Thymus (tissue), 11 donors: ENCODE measurements at regions not wholly inside any gene's neighbourhood (a gene's known extent, or its start where the extent isn't known, plus 50 kb on each side); places are given as distances from the start of the nearest gene placed in this dataset.
"Not testable (repeated sequence)": the region's sequence is repeated elsewhere in the genome, so short reads cannot be mapped to it uniquely, and the experiment has no call there.

Source experiments
- DNase-seq, 9 donors: peaks; one replicate each; pipeline ENCODE4 v3.0.0-alpha.2; 2013; ENCODE audit warnings: low spot score in 9 of 9, low read depth in 6 of 9, missing footprints in 1 of 9
- H3K27ac ChIP-seq, 2 donors: one replicate each; pipeline ENCODE4 v1.5.1; 2013; ENCODE audit warnings: control low read depth in 1 of 2, low read depth in 1 of 2, low read length in 1 of 2, mild to moderate bottlenecking in 1 of 2, moderate library complexity in 1 of 2
- H3K27me3 ChIP-seq, 2 donors: one replicate each; pipeline ENCODE4 v1.5.1; 2013; ENCODE audit warnings: low read length in 1 of 2; ENCODE audit not compliant: control insufficient read depth in 2 of 2, insufficient read depth in 1 of 2
- H3K36me3 ChIP-seq, 2 donors: one replicate each; pipeline ENCODE4 v1.5.1; 2013; ENCODE audit warnings: low read length in 1 of 2, mild to moderate bottlenecking in 1 of 2, moderate library complexity in 1 of 2; ENCODE audit not compliant: control insufficient read depth in 2 of 2, insufficient read depth in 2 of 2
- H3K4me1 ChIP-seq, 2 donors: one replicate each; pipeline ENCODE4 v1.5.1; 2013; ENCODE audit warnings: low read length in 2 of 2; ENCODE audit not compliant: control insufficient read depth in 2 of 2, insufficient read depth in 2 of 2
- H3K4me3 ChIP-seq, 2 donors: one replicate each; pipeline ENCODE4 v1.5.1; 2013; ENCODE audit warnings: low read length in 2 of 2, control low read depth in 1 of 2, mild to moderate bottlenecking in 1 of 2
- H3K9me3 ChIP-seq, 2 donors: one replicate each; pipeline ENCODE4 v1.5.1; 2013; ENCODE audit warnings: low read length in 1 of 2, mild to moderate bottlenecking in 1 of 2; ENCODE audit not compliant: control insufficient read depth in 2 of 2, insufficient read depth in 1 of 2
- WGBS: extraction: QIAGEN DNeasy Blood & Tissue Kit; methylation state at CpG from one replicate; pipeline ENCODE4 v1.1.7; 2013; 5-methylcytosine and 5-hydroxymethylcytosine counted together
- donor health status: healthy.

GRCh38 chr15:66885281-66885915 lies 180.0 kb upstream of the SMAD3 start:
- no peaks in the 10 kb centered on the region for H3K9me3 ChIP-seq
- DNase-seq = no peak
- H3K27me3 ChIP-seq = peaks cover 0 to 4% of the 10 kb centered on the region in 2 donors
- H3K4me3 ChIP-seq = no peak overlapping the region
- H3K27ac ChIP-seq = no peak overlapping the region
- 86% methylated on average over 5 of the region's 5 CpGs for WGBS
- no peaks in the 10 kb centered on the region for H3K4me1 ChIP-seq
- H3K36me3 ChIP-seq = no peaks in the 10 kb centered on the region

- H3K27me3 ChIP-seq = peaks cover 0 to 4% of the 10 kb centered on the region in 2 donors
- no peak for DNase-seq
- no peaks in the 10 kb centered on the region for H3K9me3 ChIP-seq
- H3K4me1 ChIP-seq = no peaks in the 10 kb centered on the region
- H3K36me3 ChIP-seq = no peaks in the 10 kb centered on the region
- H3K27ac ChIP-seq = no peak overlapping the region
- 94% methylated on average over 9 of the region's 9 CpGs for WGBS
- H3K4me3 ChIP-seq = no peak overlapping the region
Observed at GRCh38 chr15:66886241-66886675, 179.1 kb upstream of the SMAD3 start.

GRCh38 chr15:66886686-66887273 lies 178.6 kb upstream of the SMAD3 start:
- Histone ChIP-seq H3K4me3 (no peak overlapping the region), H3K27ac (no peak overlapping the region), H3K36me3 (no peaks in the 10 kb centered on the region), H3K4me1 (no peaks in the 10 kb centered on the region), H3K27me3 (peaks cover 0 to 4% of the 10 kb centered on the region in 2 donors), H3K9me3 (no peaks in the 10 kb centered on the region)
- DNase-seq = no peak
- 95% methylated on average over 7 of the region's 7 CpGs for WGBS

GRCh38 chr15:66889298-66889697 lies 176.1 kb upstream of the SMAD3 start:
- DNase-seq, H3K4me3 ChIP-seq, H3K4me1 ChIP-seq, H3K27ac ChIP-seq, H3K9me3 ChIP-seq, H3K36me3 ChIP-seq, H3K27me3 ChIP-seq: not testable (repeated sequence)

GRCh38 chr15:66891776-66892175 lies 173.6 kb upstream of the SMAD3 start:
- H3K27ac ChIP-seq = no peak overlapping the region
- no peak overlapping the region for H3K4me3 ChIP-seq
- no peaks in the 10 kb centered on the region for H3K4me1 ChIP-seq
- no peak for DNase-seq
- WGBS = 75% methylated on average over 2 of the region's 2 CpGs
- H3K9me3 ChIP-seq = no peaks in the 10 kb centered on the region
- H3K36me3 ChIP-seq = no peaks in the 10 kb centered on the region
- no peaks in the 10 kb centered on the region for H3K27me3 ChIP-seq

GRCh38 chr15:66893294-66893693 lies 172.1 kb upstream of the SMAD3 start:
- DNase-seq = no peak
- Histone ChIP-seq H3K4me3 (no peak overlapping the region), H3K27me3 (no peaks in the 10 kb centered on the region), H3K9me3 (no peaks in the 10 kb centered on the region), H3K36me3 (no peaks in the 10 kb centered on the region), H3K4me1 (no peaks in the 10 kb centered on the region), H3K27ac (no peak overlapping the region)
- 74% methylated on average over 4 of the region's 4 CpGs for WGBS

- DNase-seq = no peak
- no peak overlapping the region for H3K4me3 ChIP-seq
- 98% methylated on average over 5 of the region's 5 CpGs for WGBS
Observed at GRCh38 chr15:66894363-66894762, 171.0 kb upstream of the SMAD3 start.

GRCh38 chr15:66894986-66895780 lies 170.2 kb upstream of the SMAD3 start:
- Histone ChIP-seq H3K4me1 (no peaks in the 10 kb centered on the region), H3K9me3 (no peaks in the 10 kb centered on the region), H3K36me3 (no peaks in the 10 kb centered on the region), H3K27me3 (no peaks in the 10 kb centered on the region), H3K4me3 (no peak overlapping the region), H3K27ac (no peak overlapping the region)
- DNase-seq = no peak
- WGBS = 96% methylated on average over 4 of the region's 4 CpGs

More at GRCh38 chr15:66894363-66894762, 171.0 kb upstream of the SMAD3 start:
- no peak overlapping the region for H3K27ac ChIP-seq
- no peaks in the 10 kb centered on the region for H3K27me3 ChIP-seq
- H3K9me3 ChIP-seq = no peaks in the 10 kb centered on the region
- no peaks in the 10 kb centered on the region for H3K36me3 ChIP-seq
- H3K4me1 ChIP-seq = no peaks in the 10 kb centered on the region

GRCh38 chr15:66895794-66896453 lies 169.5 kb upstream of the SMAD3 start:
- H3K4me3 ChIP-seq = no peak overlapping the region
- no peaks in the 10 kb centered on the region for H3K27me3 ChIP-seq
- WGBS = 98% methylated on average over 9 of the region's 9 CpGs
- no peaks in the 10 kb centered on the region for H3K9me3 ChIP-seq
- H3K36me3 ChIP-seq = no peaks in the 10 kb centered on the region
- no peak overlapping the region for H3K27ac ChIP-seq
- no peaks in the 10 kb centered on the region for H3K4me1 ChIP-seq
- no peak for DNase-seq
